ENCODE measurements at regions not wholly inside any gene's neighbourhood (a gene's known extent, or its start where the extent isn't known, plus 50 kb on each side); places are given as distances from the start of the nearest gene placed in this dataset.
"Not testable (repeated sequence)": the region's sequence is repeated elsewhere in the genome, so short reads cannot be mapped to it uniquely, and the experiment has no call there.

GRCh38 chrX:149420566-149420965 lies 84.5 kb downstream of the IDS start:
- not testable (repeated sequence) for DNase-seq

GRCh38 chrX:149398027-149398426 lies 107.1 kb downstream of the IDS start:
- no peak for DNase-seq

- no peak for DNase-seq
Measured at GRCh38 chrX:149392921-149393320, 112.2 kb downstream of the IDS start.

- DNase-seq, result no peak
Measured at GRCh38 chrX:149383852-149384251, 121.3 kb downstream of the IDS start.

- no peak for DNase-seq
Measured at GRCh38 chrX:149374751-149375150, 130.4 kb downstream of the IDS start.

GRCh38 chrX:149372866-149373265 lies 132.2 kb downstream of the IDS start:
- no peak for DNase-seq

GRCh38 chrX:149371986-149372385 lies 133.1 kb downstream of the IDS start:
- peak; percentile 9 for DNase-seq

- DNase-seq, result no peak
Measured at GRCh38 chrX:149370097-149370496, 135.0 kb downstream of the IDS start.

- no peak for DNase-seq
Measured at GRCh38 chrX:149365552-149365951, 139.6 kb downstream of the IDS start.

- DNase-seq, result no peak
Measured at GRCh38 chrX:149365061-149365460, 140.0 kb downstream of the IDS start.

GRCh38 chrX:149363965-149364364 lies 141.1 kb downstream of the IDS start:
- DNase-seq, result peak; percentile 2

- no peak for DNase-seq
Measured at GRCh38 chrX:149346306-149346705, 158.8 kb downstream of the IDS start.

GRCh38 chrX:149322316-149322715 lies 182.8 kb downstream of the IDS start:
- DNase-seq, result no peak

GRCh38 chrX:149313871-149314371 lies 191.2 kb downstream of the IDS start:
- peak; percentile 7 for DNase-seq

GRCh38 chrX:149312988-149313387 lies 192.1 kb downstream of the IDS start:
- no peak for DNase-seq

GRCh38 chrX:149312097-149312496 lies 193.0 kb downstream of the IDS start:
- no peak for DNase-seq

- DNase-seq, result no peak
Measured at GRCh38 chrX:149302705-149303104, 202.4 kb downstream of the IDS start.

- DNase-seq, result no peak
Measured at GRCh38 chrX:149298111-149298510, 207.0 kb downstream of the IDS start.

- peak; percentile 31 for DNase-seq
Measured at GRCh38 chrX:149296092-149296491, 209.0 kb downstream of the IDS start.

- peak; percentile 72 for DNase-seq
Measured at GRCh38 chrX:149286940-149287349, 218.2 kb downstream of the IDS start.

- DNase-seq, result no peak
Measured at GRCh38 chrX:149284616-149285015, 220.5 kb downstream of the IDS start.

GRCh38 chrX:149283853-149284252 lies 221.3 kb downstream of the IDS start:
- no peak for DNase-seq

- no peak for DNase-seq
Measured at GRCh38 chrX:149282909-149283308, 222.2 kb downstream of the IDS start.

- no peak for DNase-seq
Measured at GRCh38 chrX:149280011-149280410, 225.1 kb downstream of the IDS start.

GRCh38 chrX:149275836-149276235 lies 229.3 kb downstream of the IDS start:
- DNase-seq, result no peak

Measured in eye (tissue), 1 donor.